K562 (cell line): ENCODE measurements at regions not wholly inside any gene's neighbourhood (a gene's known extent, or its start where the extent isn't known, plus 50 kb on each side); places are given as distances from the start of the nearest gene placed in this dataset.

Experiments
- ATAC-seq: fragments of 200-7000 bp; cut with Tn5 transposase; 3 replicates; pipeline ENCODE4 v1.9.1; 2020; ENCODE audit warnings: moderate library complexity
- BruUV-seq: library from RNA; stranded (reverse); fragments of 400-500 nt; replicated peaks from 2 replicates; lab custom pipeline; 2021; lab: Mats Ljungman, UMichigan
- CTCF ChIA-PET: fragments of 300-600 bp; formaldehyde crosslinking; extraction: SDS; loops from one replicate; lab custom pipeline; 2021; ENCODE audit warnings: low intra/inter-chr PET ratio; lab: Yijun Ruan, JAX
- POLR2A ChIA-PET: fragments of 300-600, 350-650 bp; sonication (Branson Sonifier 250); formaldehyde crosslinking; extraction: SDS; loops from one replicate; lab custom pipeline; 2021; ENCODE audit warnings: antibody characterized with exemption, inconsistent platforms; lab: Yijun Ruan, JAX
- DNase-seq, 4 experiments: peaks; one replicate each; pipeline versions ENCODE4 v3.0.0 to v3.0.0-alpha.2; 2011 to 2018; ENCODE audit warnings: low spot score in 3 of 4, mixed read lengths in 3 of 4; ENCODE audit errors: extremely low read depth in 1 of 4
- FAIRE-seq: peaks from 2 replicates; lab custom pipeline; 2011; peaks lifted over from hg19 to GRCh38; lab: Jason Lieb, UNC
- H2AFZ ChIP-seq: 2 replicates; pipeline ENCODE4 v1.6.0; 2011; ENCODE audit warnings: low read depth, low read length, control low read depth, inconsistent platforms
- H3K27ac ChIP-seq: fragments of 200-600 bp; 3 replicates; pipeline ENCODE4 v1.8.0; 2011; ENCODE audit warnings: low read depth, mild to moderate bottlenecking, control low read depth, inconsistent platforms, low read length, moderate library complexity, mixed read lengths; ENCODE audit errors: extremely low read depth
- H3K27me3 ChIP-seq, 2 experiments: fragments of 300-600 bp in 1 of 2; 2 replicates in 1 of 2; 3 replicates in 1 of 2; pipeline versions ENCODE4 v1.6.0 to v1.8.0; 2011; ENCODE audit warnings: inconsistent platforms in 2 of 2, low read length in 2 of 2, mild to moderate bottlenecking in 1 of 2, mixed read lengths in 1 of 2, moderate library complexity in 1 of 2; ENCODE audit not compliant: control insufficient read depth in 2 of 2, insufficient read depth in 2 of 2
- H3K36me3 ChIP-seq: fragments of 300-600 bp; 3 replicates; pipeline ENCODE4 v1.8.0; 2011; ENCODE audit warnings: mild to moderate bottlenecking, low read length, inconsistent platforms; ENCODE audit not compliant: control insufficient read depth, insufficient read depth
- H3K4me1 ChIP-seq, 2 experiments: fragments of 200-600 bp in 1 of 2; replicated peaks in 1 of 2; 2 replicates in 1 of 2; 3 replicates in 1 of 2; pipeline versions ENCODE4 v1.5.1 to v1.8.0; 2011; ENCODE audit warnings: inconsistent platforms in 2 of 2, low read length in 2 of 2, mild to moderate bottlenecking in 1 of 2, mixed read lengths in 1 of 2, moderate library complexity in 1 of 2; ENCODE audit not compliant: control insufficient read depth in 2 of 2, insufficient read depth in 2 of 2
- H3K4me2 ChIP-seq: 2 replicates; pipeline ENCODE4 v1.6.1; 2011; ENCODE audit warnings: low read length, control low read depth, inconsistent platforms, mixed read lengths; ENCODE audit not compliant: insufficient read depth
- H3K4me3 ChIP-seq: fragments of 200-600 bp; sonication (generic), shearing (Covaris generic); 2 replicates; pipeline ENCODE4 v1.5.1; 2016; ENCODE audit warnings: control low read depth, inconsistent platforms
- H3K79me2 ChIP-seq: fragments of 200-600 bp; 3 replicates; pipeline ENCODE4 v1.8.0; 2011; ENCODE audit warnings: low read length, inconsistent platforms; ENCODE audit not compliant: control insufficient read depth, insufficient read depth
- H3K9ac ChIP-seq, 2 experiments: 2 replicates each; pipeline versions ENCODE4 v1.6.0 to v1.6.1; 2011; ENCODE audit warnings: low read depth in 2 of 2, low read length in 2 of 2, control low read depth in 1 of 2, inconsistent platforms in 1 of 2, mild to moderate bottlenecking in 1 of 2, mixed read lengths in 1 of 2; ENCODE audit not compliant: insufficient read depth in 1 of 2
- H3K9me1 ChIP-seq: one replicate; pipeline ENCODE4 v1.6.0; 2011; ENCODE audit warnings: inconsistent platforms, mild to moderate bottlenecking, low read length, moderate library complexity; ENCODE audit not compliant: control insufficient read depth, insufficient read depth
- H3K9me3 ChIP-seq: replicated peaks from 2 replicates; pipeline ENCODE4 v1.5.1; 2011; ENCODE audit warnings: low read depth, low read length, inconsistent platforms; ENCODE audit not compliant: control insufficient read depth, insufficient read depth
- H4K20me1 ChIP-seq: replicated peaks from 2 replicates; pipeline ENCODE4 v1.6.1; 2011; ENCODE audit warnings: low read length, inconsistent platforms, mixed read lengths; ENCODE audit not compliant: control insufficient read depth, insufficient read depth
- ARID3A ChIP-seq: IDR thresholded peaks from 2 replicates; pipeline ENCODE4 v1.6.1; 2012; ENCODE audit warnings: low read depth, low read length, improper control_type of control experiment, borderline replicate concordance
- BHLHE40 ChIP-seq: IDR thresholded peaks from 2 replicates; pipeline ENCODE4 v1.6.1; 2011; ENCODE audit warnings: low read length, improper control_type of control experiment
- BRCA1 ChIP-seq, 2 experiments: fragments of 450-650 bp in 1 of 2; sonication (generic) in 1 of 2; formaldehyde crosslinking in 1 of 2; IDR thresholded peaks; 2 replicates each; pipeline versions ENCODE4 v1.5.0 to v1.6.1; 2017 to 2020; ENCODE audit warnings: mild to moderate bottlenecking in 1 of 2, missing genetic modification reagents in 1 of 2
- CBX1 ChIP-seq: sonication (generic); IDR thresholded peaks from 2 replicates; pipeline ENCODE4 v1.6.1; 2016; ENCODE audit warnings: antibody characterized with exemption, low read depth, mild to moderate bottlenecking
- CREBBP ChIP-seq: IDR thresholded peaks from one replicate; pipeline ENCODE4 v1.6.1; 2012; ENCODE audit warnings: low read depth, mild to moderate bottlenecking, control low read depth, inconsistent platforms, low read length
- ELF4 ChIP-seq: fragments of 450-650 bp; formaldehyde crosslinking; IDR thresholded peaks from 2 replicates; pipeline ENCODE4 v1.4.0; 2022; ENCODE audit warnings: missing genetic modification characterization
- HES1 ChIP-seq: fragments of 450-650 bp; IDR thresholded peaks from 2 replicates; pipeline ENCODE4 v1.6.1; 2016; ENCODE audit warnings: low read depth, mild to moderate bottlenecking, moderate library complexity
- KLF16 ChIP-seq: IDR thresholded peaks from 2 replicates; pipeline ENCODE4 v1.6.1; 2016; ENCODE audit warnings: antibody characterized with exemption
- RNF2 ChIP-seq: sonication (generic); IDR thresholded peaks from 2 replicates; pipeline ENCODE4 v1.6.1; 2016
- THRB ChIP-seq: fragments of 450-650 bp; formaldehyde crosslinking; conservative IDR thresholded peaks from 2 replicates; pipeline ENCODE4 v1.4.0; 2022; ENCODE audit warnings: mild to moderate bottlenecking, missing genetic modification characterization
- XRCC4 ChIP-seq: IDR thresholded peaks from one replicate; pipeline ENCODE4 v1.6.1; 2011; ENCODE audit not compliant: insufficient read depth, insufficient read length; ENCODE audit errors: extremely low read depth
- ZC3H11A ChIP-seq: IDR thresholded peaks from 2 replicates; pipeline ENCODE4 v1.6.1; 2012; ENCODE audit warnings: low read depth, low read length, improper control_type of control experiment
- ZEB2 ChIP-seq: fragments of 450-650 bp; IDR thresholded peaks from 2 replicates; pipeline ENCODE4 v1.6.1; 2016
- WGBS: fragments of 100-300 bp; shearing (Covaris generic); methylation state at CpG from one replicate; pipeline ENCODE4 v1.1.6; 2016; ENCODE audit warnings: low coverage, mixed read lengths; ENCODE audit not compliant: insufficient coverage; ENCODE audit errors: missing lambda C conversion rate; 5-methylcytosine and 5-hydroxymethylcytosine counted together
- in situ Hi-C: fragments of 300-500 bp; cut with MboI; formaldehyde crosslinking; loops from 4 replicates; pipeline ENCODE4 v1.15.0; 2018; ENCODE audit warnings: inconsistent platforms, mixed read lengths
- intact Hi-C: fragments of 100-400 bp; cut with micrococcal nuclease; formaldehyde crosslinking; loops from 2 replicates; pipeline ENCODE4 v1.14.2; 2022
- TF ChIP-seq, protein P1 (sequence below): fragments of 250-450 bp; sonication (Bioruptor Pico); IDR thresholded peaks from 2 replicates; pipeline ENCODE4 v1.5.0; 2021

- DNase-seq (no peak), ATAC-seq (no peak), FAIRE-seq (no peak)
- POLR2A ChIA-PET = no interaction called here
- H3K9me3 ChIP-seq = no peaks in the 10 kb centered on the region
- no peak overlapping the region for H3K9ac ChIP-seq
- H3K79me2 ChIP-seq = no peaks in the 10 kb centered on the region
- H3K4me1 ChIP-seq = no peaks in the 10 kb centered on the region
- H4K20me1 ChIP-seq = no peaks in the 10 kb centered on the region
- TF ChIP-seq ZC3H11A = no peak
- no peak for TF ChIP-seq CREBBP
- no peak for TF ChIP-seq BHLHE40
- no peak for TF ChIP-seq HES1
- TF ChIP-seq ELF4 (CRISPR knock-in tag) = no peak
- TF ChIP-seq ZEB2 = no peak
- TF ChIP-seq, protein P1, sequence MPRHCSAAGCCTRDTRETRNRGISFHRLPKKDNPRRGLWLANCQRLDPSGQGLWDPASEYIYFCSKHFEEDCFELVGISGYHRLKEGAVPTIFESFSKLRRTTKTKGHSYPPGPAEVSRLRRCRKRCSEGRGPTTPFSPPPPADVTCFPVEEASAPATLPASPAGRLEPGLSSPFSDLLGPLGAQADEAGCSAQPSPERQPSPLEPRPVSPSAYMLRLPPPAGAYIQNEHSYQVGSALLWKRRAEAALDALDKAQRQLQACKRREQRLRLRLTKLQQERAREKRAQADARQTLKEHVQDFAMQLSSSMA = no peak
- no peak for TF ChIP-seq RNF2
- TF ChIP-seq ARID3A = no peak
- no peak for TF ChIP-seq BRCA1 (IDR thresholded peaks at IDR 0.05)
- TF ChIP-seq BRCA1 (CRISPR knock-in tag; IDR thresholded peaks at IDR 0.05) = no peak
- no peak for TF ChIP-seq KLF16
- TF ChIP-seq XRCC4 = no peak
- TF ChIP-seq CBX1 = no peak
- TF ChIP-seq THRB (CRISPR knock-in tag) = no peak
- in situ Hi-C loops = no loop called here
- H3K27me3 ChIP-seq = no peaks in the 10 kb centered on the region
- no peak overlapping the region for H3K4me3 ChIP-seq
- intact Hi-C loops = no loop called here
- BruUV-seq = no TSS peak
- 0% methylated on average over 4 of the region's 5 CpGs for WGBS
- H2AFZ ChIP-seq = no peak overlapping the region
- H3K9me1 ChIP-seq = no peaks in the 10 kb centered on the region
- CTCF ChIA-PET = no interaction called here
- no peaks in the 10 kb centered on the region for H3K36me3 ChIP-seq
- H3K27ac ChIP-seq = no peak overlapping the region
- no peak overlapping the region for H3K4me2 ChIP-seq
These were observed 109.1 kb upstream of the VMA21 start for GRCh38 chrX:151287954-151288353.
